ENCODE measurements at regions not wholly inside any gene's neighbourhood (a gene's known extent, or its start where the extent isn't known, plus 50 kb on each side); places are given as distances from the start of the nearest gene placed in this dataset.

DNA sequence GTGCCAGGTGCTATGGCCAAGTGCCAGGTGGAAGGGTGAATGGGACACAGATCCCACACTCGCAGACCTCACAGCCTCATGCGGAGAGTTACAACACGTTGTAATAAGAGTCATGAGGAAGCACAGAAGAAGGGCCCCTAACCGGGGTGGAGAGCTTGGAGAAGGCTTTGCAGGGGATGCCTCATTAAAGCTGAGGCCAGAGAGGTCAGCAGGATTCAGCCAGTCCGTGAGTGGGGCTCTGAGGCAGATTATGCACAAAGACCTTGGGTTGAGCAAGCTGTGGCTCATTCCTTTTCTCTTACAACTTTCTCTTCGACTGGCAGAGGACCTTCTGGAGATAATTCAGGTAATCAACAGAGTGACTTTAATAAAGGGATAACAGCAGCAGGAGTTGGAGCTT, 65.3 kb upstream of the SNRK start:
- H3K27me3 ChIP-seq (ENCODE audit: control insufficient read depth, insufficient read depth, low read length, poor library complexity, severe bottlenecking): no peaks in the 10 kb centered on the region
- peaks cover 3% of the 10 kb centered on the region for H3K27me3 Mint-ChIP-seq (ENCODE audit: insufficient read depth)
- no peaks in the 10 kb centered on the region for H3K4me1 Mint-ChIP-seq
- no peak overlapping the region for H3K27ac Mint-ChIP-seq
- no peaks in the 10 kb centered on the region for H3K4me1 ChIP-seq (ENCODE audit: control insufficient read depth, insufficient read depth, low read length)
- no peak overlapping the region for H3K4me3 ChIP-seq (ENCODE audit: low read length)
- H3K36me3 ChIP-seq (ENCODE audit: control insufficient read depth, insufficient read depth, low read length): no peaks in the 10 kb centered on the region
- no peak overlapping the region for H3K4me3 Mint-ChIP-seq
- no peak for DNase-seq
- no peak overlapping the region for H3K9ac ChIP-seq (ENCODE audit: extremely low read depth, low read length, poor library complexity, severe bottlenecking)
- H3K9me3 Mint-ChIP-seq: peaks cover 20% of the 10 kb centered on the region
- no peak overlapping the region for H3K27ac ChIP-seq (ENCODE audit: low read depth, low read length)
- 76 to 90% methylated on average over 2 to 6 of the region's 6 CpGs for whole genome bisulfite sequencing, 2 experiments (ENCODE audit: insufficient coverage in 1 of 2, insufficient read length in 1 of 2)
- H3K9me3 ChIP-seq (ENCODE audit: control insufficient read depth, low read length): peaks cover 8% of the 10 kb centered on the region
- no peaks in the 10 kb centered on the region for H3K36me3 Mint-ChIP-seq (ENCODE audit: low read depth)
- TF ChIP-seq, protein P1, sequence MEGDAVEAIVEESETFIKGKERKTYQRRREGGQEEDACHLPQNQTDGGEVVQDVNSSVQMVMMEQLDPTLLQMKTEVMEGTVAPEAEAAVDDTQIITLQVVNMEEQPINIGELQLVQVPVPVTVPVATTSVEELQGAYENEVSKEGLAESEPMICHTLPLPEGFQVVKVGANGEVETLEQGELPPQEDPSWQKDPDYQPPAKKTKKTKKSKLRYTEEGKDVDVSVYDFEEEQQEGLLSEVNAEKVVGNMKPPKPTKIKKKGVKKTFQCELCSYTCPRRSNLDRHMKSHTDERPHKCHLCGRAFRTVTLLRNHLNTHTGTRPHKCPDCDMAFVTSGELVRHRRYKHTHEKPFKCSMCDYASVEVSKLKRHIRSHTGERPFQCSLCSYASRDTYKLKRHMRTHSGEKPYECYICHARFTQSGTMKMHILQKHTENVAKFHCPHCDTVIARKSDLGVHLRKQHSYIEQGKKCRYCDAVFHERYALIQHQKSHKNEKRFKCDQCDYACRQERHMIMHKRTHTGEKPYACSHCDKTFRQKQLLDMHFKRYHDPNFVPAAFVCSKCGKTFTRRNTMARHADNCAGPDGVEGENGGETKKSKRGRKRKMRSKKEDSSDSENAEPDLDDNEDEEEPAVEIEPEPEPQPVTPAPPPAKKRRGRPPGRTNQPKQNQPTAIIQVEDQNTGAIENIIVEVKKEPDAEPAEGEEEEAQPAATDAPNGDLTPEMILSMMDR (conservative IDR thresholded peaks at IDR 0.05): no peak

GRCh38 chr3:43219616-43220015, 66.7 kb upstream of the SNRK start:
- 90 to 93% methylated on average over 3 of the region's 3 CpGs for WGBS, 2 experiments (ENCODE audit: insufficient coverage in 1 of 2, insufficient read length in 1 of 2)

GRCh38 chr3:43218921-43219320, 67.4 kb upstream of the SNRK start:
- TF ChIP-seq, protein P1 (conservative IDR thresholded peaks at IDR 0.05): no peak
- peaks cover 10% of the 10 kb centered on the region for H3K9me3 Mint-ChIP-seq

More at GRCh38 chr3:43219616-43220015, 66.7 kb upstream of the SNRK start:
- TF ChIP-seq, protein P1 (conservative IDR thresholded peaks at IDR 0.05): no peak
- H3K27ac ChIP-seq (ENCODE audit: low read depth, low read length): no peak overlapping the region
- H3K9me3 ChIP-seq (ENCODE audit: control insufficient read depth, low read length): no peaks in the 10 kb centered on the region
- Mint-ChIP-seq H3K27me3 (ENCODE audit: insufficient read depth) (peaks cover 3% of the 10 kb centered on the region), H3K4me3 (no peak overlapping the region), H3K9me3 (peaks cover 13% of the 10 kb centered on the region), H3K27ac (no peak overlapping the region), H3K4me1 (no peaks in the 10 kb centered on the region), H3K36me3 (ENCODE audit: low read depth) (no peaks in the 10 kb centered on the region)
- DNase-seq: no peak
- peaks cover 8% of the 10 kb centered on the region for H3K27me3 ChIP-seq (ENCODE audit: control insufficient read depth, insufficient read depth, low read length, poor library complexity, severe bottlenecking)
- no peak overlapping the region for H3K9ac ChIP-seq (ENCODE audit: extremely low read depth, low read length, poor library complexity, severe bottlenecking)
- H3K4me3 ChIP-seq (ENCODE audit: low read length): no peak overlapping the region
- H3K4me1 ChIP-seq (ENCODE audit: control insufficient read depth, insufficient read depth, low read length): no peaks in the 10 kb centered on the region
- no peaks in the 10 kb centered on the region for H3K36me3 ChIP-seq (ENCODE audit: control insufficient read depth, insufficient read depth, low read length)

More at GRCh38 chr3:43218921-43219320, 67.4 kb upstream of the SNRK start:
- DNase-seq: no peak
- Mint-ChIP-seq H3K4me1 (no peaks in the 10 kb centered on the region), H3K4me3 (no peak overlapping the region), H3K27ac (no peak overlapping the region), H3K36me3 (ENCODE audit: low read depth) (no peaks in the 10 kb centered on the region), H3K27me3 (ENCODE audit: insufficient read depth) (peaks cover 3% of the 10 kb centered on the region)
- Histone ChIP-seq H3K27me3 (ENCODE audit: control insufficient read depth, insufficient read depth, low read length, poor library complexity, severe bottlenecking) (peaks cover 8% of the 10 kb centered on the region), H3K4me1 (ENCODE audit: control insufficient read depth, insufficient read depth, low read length) (no peaks in the 10 kb centered on the region), H3K27ac (ENCODE audit: low read depth, low read length) (no peak overlapping the region), H3K36me3 (ENCODE audit: control insufficient read depth, insufficient read depth, low read length) (no peaks in the 10 kb centered on the region), H3K9ac (ENCODE audit: extremely low read depth, low read length, poor library complexity, severe bottlenecking) (no peak overlapping the region), H3K4me3 (ENCODE audit: low read length) (no peak overlapping the region), H3K9me3 (ENCODE audit: control insufficient read depth, low read length) (no peaks in the 10 kb centered on the region)
- WGBS, 2 experiments (ENCODE audit: insufficient coverage in 1 of 2, insufficient read length in 1 of 2): 57 to 83% methylated on average over 1 to 2 of the region's 2 CpGs

Data from endodermal cell (in vitro differentiated cells).